HG03457 (cell line): ENCODE measurements at regions not wholly inside any gene's neighbourhood (a gene's known extent, or its start where the extent isn't known, plus 50 kb on each side); places are given as distances from the start of the nearest gene placed in this dataset.
"Not testable (repeated sequence)": the region's sequence is repeated elsewhere in the genome, so short reads cannot be mapped to it uniquely, and the experiment has no call there.

Experiments used
- ATAC-seq: cut with Tn5 transposase; IDR thresholded peaks from one replicate; pipeline ENCODE4 v1.9.1; 2021; ENCODE audit warnings: moderate number of reproducible peaks; ENCODE audit not compliant: unreplicated experiment

DNA sequence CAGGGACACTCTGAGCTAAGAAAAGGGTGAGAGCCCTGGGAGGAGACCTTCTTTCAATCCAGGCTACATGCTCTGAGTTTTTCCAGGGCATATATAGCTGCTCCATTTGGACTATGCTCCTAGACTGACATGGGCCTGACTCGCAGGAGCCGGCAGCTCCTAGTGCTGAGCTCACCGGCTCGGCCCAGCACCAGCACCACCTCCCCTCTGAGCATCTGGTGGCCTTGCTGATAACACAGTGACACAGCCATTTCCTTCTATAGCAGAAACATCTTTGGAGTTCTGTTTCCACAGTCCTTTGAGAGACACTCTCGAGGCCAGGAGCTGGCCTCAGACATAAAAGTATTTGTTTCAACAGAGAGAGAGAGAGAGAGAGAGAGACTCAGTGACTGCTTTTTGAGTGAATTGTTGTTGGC, 184.9 kb downstream of the TM9SF2 start:
- ATAC-seq = no peak

DNA sequence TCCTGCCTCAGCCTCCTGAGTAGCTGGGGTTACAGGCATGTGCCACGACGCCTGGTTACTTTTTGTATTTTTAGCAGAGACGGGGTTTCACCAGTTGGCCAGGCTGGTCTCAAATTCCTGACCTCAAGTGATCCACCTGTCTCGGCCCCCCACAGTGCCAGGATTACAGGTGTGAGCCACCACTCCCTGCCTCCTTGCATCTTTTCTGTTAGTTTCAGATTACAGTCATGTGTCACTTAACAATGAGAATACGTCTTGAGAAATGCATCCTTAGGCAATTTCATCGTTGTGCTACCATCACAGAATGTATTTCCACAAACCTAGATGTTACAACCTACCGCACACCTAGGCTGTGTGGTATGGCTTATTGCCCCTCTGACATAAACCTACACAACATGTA, 180.4 kb downstream of the TM9SF2 start:
- ATAC-seq = no peak

DNA sequence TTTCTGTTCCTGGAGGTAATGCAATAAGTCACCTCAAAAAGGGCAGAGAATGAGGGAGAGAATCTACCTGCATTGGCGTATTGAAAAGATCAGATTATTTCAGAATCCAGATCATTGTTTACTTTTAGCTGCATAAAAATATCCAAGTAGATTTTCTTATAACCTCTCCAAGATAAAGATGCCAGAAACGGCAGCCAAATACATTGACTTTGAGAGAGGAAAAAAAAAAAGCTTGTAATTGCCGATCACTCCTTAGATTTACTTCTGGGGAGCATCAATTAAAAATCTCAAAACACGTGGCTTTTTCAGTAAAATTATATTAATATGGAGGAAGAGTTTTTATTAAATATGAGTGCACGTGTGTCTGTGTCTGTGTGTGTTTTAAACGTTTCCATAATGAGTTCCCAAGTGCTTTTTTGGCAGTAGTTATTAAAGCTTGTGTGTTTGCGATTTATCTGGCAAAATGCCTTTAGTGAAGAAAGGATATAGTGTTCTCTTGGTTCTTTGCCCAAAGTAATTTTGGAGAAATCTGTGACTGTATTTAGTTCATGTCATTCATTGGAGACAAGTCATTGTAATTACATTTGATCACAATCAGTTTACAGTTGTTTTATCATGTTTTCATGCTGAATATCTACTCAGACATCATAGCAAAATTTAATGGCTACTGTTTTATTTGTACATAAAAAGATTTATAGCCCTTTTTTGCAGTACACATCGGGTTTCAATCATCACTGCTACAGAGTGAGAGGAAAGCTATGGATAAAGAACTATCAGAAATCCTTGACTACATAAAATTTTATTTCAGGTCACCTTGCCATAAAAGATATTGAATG, 176.1 kb downstream of the TM9SF2 start:
- ATAC-seq = no peak

DNA sequence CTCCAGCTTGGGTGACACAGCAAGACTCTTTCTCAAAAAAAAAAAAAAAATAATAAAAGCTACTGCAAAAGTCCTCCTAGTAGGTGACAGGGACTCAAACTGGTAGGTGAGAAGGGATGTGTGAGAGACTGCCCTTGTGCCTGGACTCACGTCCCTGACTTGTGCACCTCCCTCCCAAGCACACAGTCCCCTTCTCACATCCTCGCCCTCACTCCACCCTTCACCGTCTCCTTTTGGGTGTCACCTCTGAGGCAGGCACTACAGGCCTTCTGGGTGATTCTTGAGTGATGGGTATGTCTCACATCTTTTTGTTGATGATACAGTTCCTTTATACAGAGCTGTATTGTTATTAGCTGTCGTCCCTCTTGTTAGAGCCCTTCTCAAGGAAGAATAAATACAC, 170.5 kb downstream of the TM9SF2 start:
- no peak for ATAC-seq

DNA sequence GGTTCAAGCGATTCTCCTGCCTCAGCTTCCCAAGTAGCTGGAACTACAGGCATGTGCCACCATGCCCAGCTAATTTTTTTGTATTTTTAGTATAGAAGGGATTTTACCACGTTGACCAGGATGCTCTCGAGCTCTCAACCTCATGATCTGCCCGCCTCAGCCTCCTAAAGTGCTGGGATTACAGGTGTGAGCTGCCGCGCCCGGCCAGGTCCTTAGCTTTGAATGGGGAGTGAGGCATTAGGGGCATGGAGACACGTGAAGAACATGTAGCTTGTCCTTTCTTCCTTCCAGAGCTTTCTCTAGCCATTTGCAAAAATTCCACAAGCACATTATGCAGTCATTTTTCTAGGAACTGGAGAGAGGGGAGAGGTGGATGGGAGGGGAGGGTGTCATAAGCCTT, 167.8 kb downstream of the TM9SF2 start:
- not testable (repeated sequence) for ATAC-seq

DNA sequence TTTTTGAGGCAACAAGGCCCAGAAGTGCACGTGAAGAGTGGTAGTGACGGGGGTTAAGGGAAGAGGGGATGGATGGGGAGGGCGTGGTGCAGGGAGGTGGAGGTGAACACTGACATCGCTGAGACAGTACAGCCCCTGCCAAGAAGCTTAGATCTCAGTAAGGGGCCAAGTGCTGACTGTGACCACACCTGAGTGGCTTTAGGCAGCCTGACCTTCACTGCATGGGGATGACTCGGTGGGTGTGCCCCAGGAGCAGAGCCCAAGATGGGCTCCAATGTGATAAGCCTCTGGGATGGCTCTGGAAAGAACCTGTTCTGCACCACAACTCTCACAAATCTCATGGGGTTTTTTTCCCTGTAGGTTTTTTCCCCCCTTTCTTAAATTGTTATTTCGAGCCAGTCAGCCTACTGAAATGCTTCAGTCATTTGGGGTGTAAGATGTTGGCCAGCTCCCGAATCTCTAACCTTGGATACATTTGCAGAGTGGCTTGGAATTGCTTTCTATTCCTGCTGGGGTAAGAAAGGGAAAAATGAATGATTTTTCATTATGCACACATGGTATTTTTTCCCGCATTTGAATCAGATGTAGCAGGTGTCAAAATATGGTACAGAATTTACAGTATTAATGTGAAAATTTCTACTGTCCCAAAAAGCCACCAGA, 165.0 kb downstream of the TM9SF2 start:
- no peak for ATAC-seq

DNA sequence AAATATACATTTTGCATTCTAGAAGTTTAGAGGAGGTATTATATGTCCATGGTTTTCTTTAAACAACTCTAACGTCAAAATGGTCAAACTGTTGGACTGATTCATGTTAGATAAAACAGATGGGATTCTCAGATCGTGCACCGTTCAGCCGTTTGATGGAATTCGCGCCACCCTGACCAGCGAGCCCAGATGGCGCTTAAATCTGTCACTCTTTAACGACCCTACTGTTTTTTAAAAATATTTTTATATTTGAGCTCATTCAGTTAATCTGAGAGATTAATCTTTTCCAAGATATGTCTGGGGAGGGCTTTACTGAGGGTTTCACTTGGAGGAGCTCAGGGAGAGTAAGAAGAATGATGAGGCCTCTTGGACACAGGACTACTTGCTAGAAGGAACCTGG, 164.4 kb downstream of the TM9SF2 start:
- no peak for ATAC-seq

DNA sequence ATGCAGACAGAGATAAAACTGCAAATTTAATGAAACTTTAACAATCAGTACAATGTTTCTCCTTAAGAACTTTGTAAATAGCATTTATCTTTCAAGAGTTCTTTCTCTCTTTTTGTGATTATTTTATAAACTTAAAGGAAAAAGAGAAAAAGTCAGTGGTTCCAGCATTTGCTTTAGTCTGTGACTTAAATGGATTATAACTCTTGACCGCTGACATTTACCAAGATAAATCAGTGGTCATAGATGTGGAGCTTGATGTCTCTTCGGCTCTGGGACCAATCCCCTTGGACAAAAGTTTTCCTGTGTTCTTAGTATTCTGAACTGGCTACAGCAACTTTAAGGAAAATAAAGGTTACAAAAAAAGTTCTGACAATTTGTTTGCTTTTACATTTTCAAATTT, 162.6 kb downstream of the TM9SF2 start:
- ATAC-seq = no peak

DNA sequence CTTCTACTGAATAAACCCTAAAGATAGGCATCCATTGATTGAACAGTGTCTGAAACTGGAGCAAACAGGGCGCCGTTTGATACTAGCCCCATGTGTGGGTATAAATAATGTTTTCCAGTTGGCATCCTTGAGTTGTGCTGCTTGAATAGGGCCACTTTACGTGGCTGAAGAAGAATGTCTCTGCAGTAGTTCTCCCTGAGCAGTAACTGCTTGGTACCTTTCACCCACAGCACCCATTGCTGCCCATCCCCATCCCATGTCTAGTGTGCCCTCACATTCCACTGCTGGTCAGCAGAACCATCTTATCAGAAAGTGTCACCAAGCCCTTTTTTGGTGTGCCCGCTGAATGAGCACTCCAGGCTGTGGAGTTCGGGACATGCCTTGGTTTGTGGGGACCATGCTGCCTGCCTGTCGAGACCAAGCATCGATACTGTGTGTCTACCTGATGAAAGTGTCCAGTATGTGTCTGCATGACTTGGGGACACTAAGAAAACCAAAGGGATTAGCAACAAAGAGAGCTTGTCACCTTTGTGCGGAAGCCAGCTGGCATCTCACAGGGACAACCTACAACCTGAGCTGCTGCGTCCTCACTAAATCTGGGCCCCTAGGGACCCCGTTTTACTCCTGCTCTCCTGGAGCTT, 162.0 kb downstream of the TM9SF2 start:
- no peak for ATAC-seq

DNA sequence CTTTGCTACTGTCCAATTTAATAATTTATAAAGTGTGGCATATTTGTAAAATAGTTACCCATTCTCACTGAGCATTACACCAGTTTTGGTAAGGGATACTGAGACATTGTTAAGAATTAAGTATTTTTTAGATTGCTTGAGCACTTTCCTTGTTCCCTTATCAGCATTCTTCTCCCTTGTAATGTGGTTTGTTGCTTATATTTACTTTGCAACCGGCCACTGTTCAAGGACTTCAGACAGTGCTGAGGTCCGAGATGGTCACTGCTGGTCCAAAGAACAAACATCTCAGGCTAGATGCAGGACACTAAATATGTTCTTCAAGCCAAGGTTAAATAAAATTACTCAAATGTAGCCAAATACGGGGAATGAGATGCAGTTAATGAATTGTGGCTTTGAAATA, 161.4 kb downstream of the TM9SF2 start:
- no peak for ATAC-seq

DNA sequence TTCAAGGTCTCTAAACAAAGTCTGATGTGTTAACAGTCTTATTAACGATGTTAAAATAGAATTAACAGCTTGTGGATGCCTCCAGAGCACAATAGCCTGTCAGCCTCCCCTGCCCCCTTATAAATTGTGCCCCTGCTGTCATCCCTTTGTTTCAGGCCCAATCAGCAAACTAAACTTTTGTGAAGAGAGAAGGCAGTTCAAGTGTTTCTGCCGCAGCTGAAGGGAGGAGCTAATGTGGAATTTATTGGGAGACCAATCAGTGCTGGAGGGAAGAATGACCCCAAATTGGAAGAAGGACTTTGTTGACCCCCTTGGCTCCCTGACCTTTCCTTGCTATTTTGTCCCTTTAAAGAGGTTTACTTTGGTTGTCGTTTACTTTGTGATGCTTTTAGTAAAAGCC, 160.5 kb downstream of the TM9SF2 start:
- no peak for ATAC-seq

DNA sequence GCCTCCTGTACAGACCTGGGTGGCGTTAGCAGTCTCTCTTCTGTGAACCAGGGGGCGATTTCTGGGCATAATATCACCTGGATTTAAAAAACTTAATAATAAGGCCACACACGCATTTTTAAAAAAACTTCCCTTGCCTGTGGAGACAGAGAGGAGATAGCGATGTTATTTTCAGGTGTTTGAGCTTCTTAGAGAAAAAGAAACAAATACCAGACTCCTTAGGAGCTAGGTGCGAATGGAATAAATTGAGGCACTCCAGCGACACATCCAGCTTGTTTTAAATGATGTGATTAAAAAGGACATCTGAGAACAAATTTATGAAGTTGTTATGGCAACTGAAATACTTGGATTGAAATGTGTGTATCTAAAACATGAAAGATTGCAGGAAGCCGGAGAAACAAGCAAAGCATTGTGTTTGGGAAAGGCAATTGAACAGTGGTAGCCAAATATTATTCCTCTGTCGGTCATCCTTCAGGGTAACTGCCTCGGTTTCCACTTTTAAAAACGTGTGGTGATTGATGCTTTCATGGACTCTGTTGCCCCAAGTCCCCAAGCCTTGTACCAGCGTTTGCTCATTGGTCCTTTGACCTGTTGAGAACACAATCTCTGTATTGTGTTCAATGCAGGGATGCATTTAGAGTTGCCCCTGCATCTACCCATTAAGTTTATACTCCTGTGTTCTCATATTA, 158.7 kb downstream of the TM9SF2 start:
- ATAC-seq = no peak

DNA sequence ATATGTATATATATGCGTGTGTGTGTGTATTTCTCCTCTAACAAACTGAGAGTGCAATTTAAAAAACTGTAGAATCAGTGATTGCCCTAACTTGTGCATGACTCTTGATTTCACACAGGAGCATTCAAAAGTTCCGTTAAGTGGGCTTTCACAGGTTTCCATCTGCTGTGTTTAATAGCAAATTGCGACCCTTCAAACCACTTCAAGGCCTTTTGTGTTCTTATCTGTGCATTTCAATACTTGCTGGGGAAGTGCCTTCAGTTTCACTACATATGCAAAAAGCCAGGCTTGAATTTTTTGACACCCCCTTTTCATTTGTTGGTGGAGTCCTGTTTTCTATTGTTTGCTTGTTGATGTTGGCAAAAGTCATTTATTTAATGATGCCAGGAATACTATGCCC, 158.0 kb downstream of the TM9SF2 start:
- no peak for ATAC-seq

DNA sequence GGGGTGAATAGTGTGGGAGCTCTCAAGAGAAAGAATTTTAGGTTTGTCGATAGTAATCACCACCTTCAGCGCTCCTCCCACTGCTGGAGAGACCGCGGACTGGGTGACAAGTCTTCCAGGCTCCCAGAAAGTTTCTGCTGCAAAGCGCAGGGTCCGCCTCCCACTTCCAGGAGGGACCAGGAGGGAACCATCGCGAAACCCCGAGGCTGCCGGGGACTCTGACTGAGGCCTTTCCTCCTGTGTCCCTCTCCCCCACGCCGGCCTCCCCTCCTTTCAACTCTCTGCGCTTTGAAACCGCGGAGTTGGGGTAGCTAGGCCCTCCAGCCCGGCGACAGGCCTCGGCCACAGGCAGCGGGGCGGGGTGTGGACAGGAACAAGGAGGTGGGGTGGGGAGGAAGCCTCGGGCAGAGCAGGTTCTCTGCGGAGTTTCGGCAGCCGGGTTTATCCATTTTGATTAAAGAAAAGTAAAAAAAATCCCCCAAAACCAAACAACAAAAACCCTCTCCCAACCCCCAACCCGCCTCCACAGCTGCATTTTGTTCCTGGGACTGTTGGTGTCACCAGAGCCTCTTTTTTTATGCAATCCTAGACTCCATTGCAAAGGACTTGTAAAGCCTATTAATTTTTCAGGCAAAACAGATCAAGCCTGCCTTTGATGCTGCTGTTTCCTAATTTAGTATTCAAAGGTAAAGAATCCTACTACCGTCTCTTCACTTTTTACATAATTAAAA, 157.2 kb downstream of the TM9SF2 start:
- ATAC-seq = no peak

DNA sequence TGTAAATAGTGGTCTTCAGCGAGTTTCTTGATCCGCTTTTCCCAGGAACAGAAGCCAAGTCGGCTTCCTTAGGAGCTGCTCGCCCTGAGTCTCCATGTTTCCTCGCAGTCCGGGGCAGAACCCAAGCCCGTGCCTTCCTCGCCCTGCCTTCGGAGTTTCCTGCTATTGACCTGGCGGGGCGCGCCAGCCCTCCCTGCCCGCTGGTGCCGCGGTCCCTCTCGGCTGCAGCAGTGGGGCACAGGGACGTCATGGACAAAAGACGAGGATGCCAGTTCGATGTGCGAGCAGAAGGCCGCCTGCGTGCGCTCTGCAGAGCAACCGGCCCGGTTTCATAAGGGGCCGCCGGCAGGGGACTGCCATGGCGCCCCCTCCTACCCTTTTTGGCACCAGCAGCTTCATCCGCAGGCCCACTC, 156.6 kb downstream of the TM9SF2 start:
- no peak for ATAC-seq

DNA sequence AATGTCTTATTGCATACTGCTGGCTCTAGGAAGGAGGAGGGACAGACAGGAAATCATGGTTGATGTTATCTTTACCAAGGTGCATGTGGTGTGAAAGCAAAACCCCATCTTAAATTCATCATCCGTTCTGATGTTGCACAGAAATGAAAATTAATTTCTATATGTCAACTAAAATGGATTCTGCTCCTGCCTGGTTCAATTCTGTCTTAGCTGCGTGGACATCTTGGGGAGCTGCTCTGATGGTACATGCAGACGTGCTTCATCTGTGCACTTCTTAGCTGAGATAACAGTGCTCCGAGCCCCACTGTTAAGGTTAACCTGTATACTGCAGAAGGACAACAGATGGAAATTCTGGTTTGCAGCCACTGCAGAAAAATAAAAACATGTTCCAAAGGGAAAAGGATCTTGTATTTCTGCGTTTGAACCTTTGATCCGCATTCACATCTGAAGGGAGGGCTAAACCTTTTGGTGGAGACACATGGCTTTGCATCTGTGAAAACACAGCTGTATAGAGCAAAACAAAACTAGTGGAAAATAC, 155.6 kb downstream of the TM9SF2 start:
- ATAC-seq = no peak

DNA sequence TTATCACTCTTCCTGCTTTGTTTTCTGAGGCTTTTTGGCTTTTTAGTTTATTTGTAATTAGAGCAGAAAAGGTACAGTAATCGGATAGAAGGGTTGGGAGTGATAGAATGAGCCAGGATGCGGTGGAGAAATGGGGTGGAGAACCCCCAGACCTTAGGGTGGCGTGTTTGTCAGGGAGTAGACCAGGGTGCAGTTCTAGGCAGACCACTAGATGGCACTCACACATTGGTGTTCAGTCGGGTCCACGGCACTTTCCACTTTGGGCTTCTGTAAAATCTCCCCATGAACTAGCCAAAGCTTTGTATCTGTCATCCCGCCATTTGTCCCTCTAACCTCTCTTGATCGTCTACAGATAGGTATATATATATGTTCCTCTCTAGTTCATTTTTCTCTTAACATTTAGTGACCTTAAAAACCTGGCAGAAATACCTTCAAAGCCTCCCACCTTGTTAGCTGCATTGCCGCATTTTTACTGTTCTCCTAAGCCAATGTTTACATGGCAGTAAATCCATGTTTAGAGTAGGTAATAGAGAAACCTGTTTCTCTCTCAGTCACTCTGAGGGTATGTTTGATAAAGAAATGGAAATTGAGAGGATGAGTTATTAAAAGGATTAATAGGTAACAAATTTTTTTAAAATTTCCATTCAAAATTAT, 154.9 kb downstream of the TM9SF2 start:
- ATAC-seq = no peak

DNA sequence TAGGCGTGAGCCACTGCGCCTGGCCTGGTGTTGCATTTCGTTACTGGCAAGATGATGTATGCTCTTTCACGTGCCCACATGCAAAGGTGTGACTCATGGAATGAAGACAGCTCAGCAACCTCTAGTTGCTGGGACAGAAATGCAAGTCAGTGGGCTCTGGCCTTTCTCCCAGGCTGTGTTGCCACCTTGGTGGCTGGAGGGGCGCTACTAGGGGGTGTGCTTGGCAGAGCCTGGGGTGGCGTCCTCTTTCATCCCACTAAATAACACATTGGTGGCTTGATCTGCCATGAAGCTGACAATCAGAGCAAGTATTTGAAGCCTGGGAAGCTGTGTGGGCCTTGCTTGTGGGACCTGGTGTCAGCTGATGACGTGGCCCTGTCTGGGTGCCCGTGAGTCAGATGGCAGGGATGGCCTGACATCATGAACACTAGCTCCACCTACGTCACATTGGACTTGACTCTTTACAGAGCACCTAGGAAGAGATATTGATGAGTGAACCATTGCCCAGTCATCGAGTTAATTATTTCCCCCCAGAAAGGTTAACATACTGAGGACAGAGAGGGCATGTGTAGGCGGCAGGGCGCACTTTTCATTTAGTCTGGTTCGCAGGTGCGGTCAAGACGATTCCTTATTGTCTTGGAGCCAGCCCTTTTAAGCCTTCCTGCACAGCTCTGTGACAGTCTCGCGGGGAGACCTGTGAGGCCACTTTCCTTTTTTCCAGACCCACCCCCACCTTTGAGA, 154.2 kb downstream of the TM9SF2 start:
- peak; percentile 37 for ATAC-seq

DNA sequence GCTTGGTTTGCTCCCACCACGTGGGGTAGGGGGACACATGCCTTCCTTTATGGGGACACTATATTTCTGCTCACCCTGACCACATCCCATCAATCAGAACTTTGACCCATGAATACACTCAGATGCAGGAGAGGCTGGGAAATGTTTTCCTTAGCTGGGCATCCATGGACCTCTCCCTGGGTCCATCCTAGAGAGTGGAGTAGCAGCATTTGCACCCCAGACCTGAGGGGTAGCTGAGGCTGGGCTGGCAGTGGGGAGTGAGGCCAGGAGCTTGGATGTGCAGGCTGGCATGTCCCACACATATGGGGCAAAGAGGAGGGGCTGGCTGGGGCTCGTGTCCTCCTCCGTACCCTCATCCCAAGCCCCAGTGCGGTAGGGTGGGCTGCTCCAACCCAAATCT, 152.8 kb downstream of the TM9SF2 start:
- ATAC-seq = no peak
